HepG2 (cell line): ENCODE measurements at regions not wholly inside any gene's neighbourhood (a gene's known extent, or its start where the extent isn't known, plus 50 kb on each side); places are given as distances from the start of the nearest gene placed in this dataset.
A peak's percentile ranks its signal among the peaks of the same experiment; 100 is the strongest.

Experiments
- ATM ChIP-seq: fragments of 450-650 bp; IDR thresholded peaks from 2 replicates; pipeline ENCODE4 v1.7.1; 2017; ENCODE audit warnings: mild to moderate bottlenecking, borderline replicate concordance
- CBFB ChIP-seq: sonication (generic); formaldehyde crosslinking; IDR thresholded peaks from 2 replicates; pipeline ENCODE4 v1.4.0; 2020; ENCODE audit warnings: missing genetic modification reagents
- CHD2 ChIP-seq: IDR thresholded peaks from 2 replicates; pipeline ENCODE4 v1.6.1; 2011; ENCODE audit warnings: low read depth, low read length, improper control_type of control experiment
- HNRNPUL1 ChIP-seq: fragments of 200-400 bp; formaldehyde crosslinking; IDR thresholded peaks from 2 replicates; pipeline ENCODE4 v1.6.1; 2017; ENCODE audit warnings: low read depth, mild to moderate bottlenecking, low read length, moderate library complexity
- KAT7 ChIP-seq: IDR thresholded peaks from 2 replicates; pipeline ENCODE4 v1.6.1; 2018; ENCODE audit warnings: borderline replicate concordance, missing compliant biosample characterization
- KDM2A ChIP-seq: sonication (generic); formaldehyde crosslinking; IDR thresholded peaks from 2 replicates; pipeline ENCODE4 v1.4.0; 2020; ENCODE audit warnings: low read depth, missing genetic modification reagents, borderline replicate concordance
- MTA3 ChIP-seq: sonication (generic); formaldehyde crosslinking; IDR thresholded peaks from 2 replicates; pipeline ENCODE4 v1.4.0; 2020; ENCODE audit warnings: missing genetic modification reagents
- NFRKB ChIP-seq: fragments of 450-650 bp; IDR thresholded peaks from 2 replicates; pipeline ENCODE4 v1.6.1; 2017
- NR2C2 ChIP-seq: sonication (generic); formaldehyde crosslinking; IDR thresholded peaks from 2 replicates; pipeline ENCODE4 v1.4.0; 2020; ENCODE audit warnings: missing genetic modification reagents, mild to moderate bottlenecking, moderate library complexity, borderline replicate concordance
- PATZ1 ChIP-seq: sonication (generic); formaldehyde crosslinking; IDR thresholded peaks from 2 replicates; pipeline ENCODE4 v1.4.0; 2020; ENCODE audit warnings: missing genetic modification reagents
- POLR2AphosphoS5 ChIP-seq: IDR thresholded peaks from 2 replicates; pipeline ENCODE4 v1.6.1; 2012; ENCODE audit warnings: low read depth, low read length
- SAP130 ChIP-seq: IDR thresholded peaks from 2 replicates; pipeline ENCODE4 v1.6.1; 2016; ENCODE audit warnings: low read depth
- TFDP1 ChIP-seq: IDR thresholded peaks from 2 replicates; pipeline ENCODE4 v1.6.1; 2016; ENCODE audit warnings: missing compliant biosample characterization, missing genetic modification reagents, borderline replicate concordance
- YEATS2 ChIP-seq: sonication (generic); formaldehyde crosslinking; IDR thresholded peaks from 2 replicates; pipeline ENCODE4 v1.4.0; 2020; ENCODE audit warnings: missing genetic modification reagents, borderline replicate concordance
- ZBTB1 ChIP-seq: sonication (generic); formaldehyde crosslinking; IDR thresholded peaks from 2 replicates; pipeline ENCODE4 v1.4.0; 2020; ENCODE audit warnings: missing genetic modification reagents, borderline replicate concordance
- ZBTB21 ChIP-seq: sonication (generic); formaldehyde crosslinking; IDR thresholded peaks from 2 replicates; pipeline ENCODE4 v1.4.0; 2020; ENCODE audit warnings: missing genetic modification reagents
- ZBTB8A ChIP-seq: sonication (generic); formaldehyde crosslinking; IDR thresholded peaks from 2 replicates; pipeline ENCODE4 v1.4.0; 2020; ENCODE audit warnings: mild to moderate bottlenecking, low read depth, missing genetic modification reagents, borderline replicate concordance
- ZNF234 ChIP-seq: sonication (generic); formaldehyde crosslinking; conservative IDR thresholded peaks from 2 replicates; pipeline ENCODE4 v1.5.1; 2020; ENCODE audit warnings: mild to moderate bottlenecking, missing genetic modification reagents
- ZNF891 ChIP-seq: sonication (generic); formaldehyde crosslinking; IDR thresholded peaks from 2 replicates; pipeline ENCODE4 v1.5.0; 2020; ENCODE audit warnings: mild to moderate bottlenecking, missing genetic modification reagents
- ZSCAN20 ChIP-seq: sonication (generic); formaldehyde crosslinking; IDR thresholded peaks from 2 replicates; pipeline ENCODE4 v1.4.0; 2020; ENCODE audit warnings: missing genetic modification reagents, mild to moderate bottlenecking, borderline replicate concordance
- TF ChIP-seq, protein P1 (sequence below): sonication (generic); formaldehyde crosslinking; IDR thresholded peaks from 2 replicates; pipeline ENCODE4 v1.8.1; 2023; ENCODE audit warnings: missing genetic modification reagents, mild to moderate bottlenecking, borderline replicate concordance
- TF ChIP-seq, protein P2 (sequence below): sonication (generic); formaldehyde crosslinking; IDR thresholded peaks from 2 replicates; pipeline ENCODE4 v1.4.0; 2020; ENCODE audit warnings: missing genetic modification reagents

- TF ChIP-seq ZSCAN20 (CRISPR knock-in tag) (no peak), KDM2A (CRISPR knock-in tag) (0 out of 2 replicates have a peak, but pooled peaks have one; percentile 12), KAT7 (CRISPR knock-in tag) (no peak), ATM (no peak), YEATS2 (CRISPR knock-in tag) (no peak), ZBTB21 (CRISPR knock-in tag) (no peak), POLR2AphosphoS5 (no peak), SAP130 (CRISPR knock-in tag) (0 out of 2 replicates have a peak, but pooled peaks have one; percentile 7), ZNF234 (CRISPR knock-in tag) (no peak), ZBTB1 (no peak), ZBTB8A (no peak), HNRNPUL1 (no peak), MTA3 (CRISPR knock-in tag) (no peak), PATZ1 (CRISPR knock-in tag) (peak; percentile 53; the same call in 1 of the 2 replicates), NFRKB (no peak), NR2C2 (CRISPR knock-in tag) (no peak), CBFB (CRISPR knock-in tag) (peak; percentile 42; the same call in 1 of the 2 replicates), ZNF891 (CRISPR knock-in tag) (no peak), TFDP1 (CRISPR knock-in tag) (0 out of 2 replicates have a peak, but pooled peaks have one; percentile 38), CHD2 (no peak)
- TF ChIP-seq, protein P1, sequence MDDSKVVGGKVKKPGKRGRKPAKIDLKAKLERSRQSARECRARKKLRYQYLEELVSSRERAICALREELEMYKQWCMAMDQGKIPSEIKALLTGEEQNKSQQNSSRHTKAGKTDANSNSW (CRISPR knock-in tag) = no peak
- TF ChIP-seq, protein P2, sequence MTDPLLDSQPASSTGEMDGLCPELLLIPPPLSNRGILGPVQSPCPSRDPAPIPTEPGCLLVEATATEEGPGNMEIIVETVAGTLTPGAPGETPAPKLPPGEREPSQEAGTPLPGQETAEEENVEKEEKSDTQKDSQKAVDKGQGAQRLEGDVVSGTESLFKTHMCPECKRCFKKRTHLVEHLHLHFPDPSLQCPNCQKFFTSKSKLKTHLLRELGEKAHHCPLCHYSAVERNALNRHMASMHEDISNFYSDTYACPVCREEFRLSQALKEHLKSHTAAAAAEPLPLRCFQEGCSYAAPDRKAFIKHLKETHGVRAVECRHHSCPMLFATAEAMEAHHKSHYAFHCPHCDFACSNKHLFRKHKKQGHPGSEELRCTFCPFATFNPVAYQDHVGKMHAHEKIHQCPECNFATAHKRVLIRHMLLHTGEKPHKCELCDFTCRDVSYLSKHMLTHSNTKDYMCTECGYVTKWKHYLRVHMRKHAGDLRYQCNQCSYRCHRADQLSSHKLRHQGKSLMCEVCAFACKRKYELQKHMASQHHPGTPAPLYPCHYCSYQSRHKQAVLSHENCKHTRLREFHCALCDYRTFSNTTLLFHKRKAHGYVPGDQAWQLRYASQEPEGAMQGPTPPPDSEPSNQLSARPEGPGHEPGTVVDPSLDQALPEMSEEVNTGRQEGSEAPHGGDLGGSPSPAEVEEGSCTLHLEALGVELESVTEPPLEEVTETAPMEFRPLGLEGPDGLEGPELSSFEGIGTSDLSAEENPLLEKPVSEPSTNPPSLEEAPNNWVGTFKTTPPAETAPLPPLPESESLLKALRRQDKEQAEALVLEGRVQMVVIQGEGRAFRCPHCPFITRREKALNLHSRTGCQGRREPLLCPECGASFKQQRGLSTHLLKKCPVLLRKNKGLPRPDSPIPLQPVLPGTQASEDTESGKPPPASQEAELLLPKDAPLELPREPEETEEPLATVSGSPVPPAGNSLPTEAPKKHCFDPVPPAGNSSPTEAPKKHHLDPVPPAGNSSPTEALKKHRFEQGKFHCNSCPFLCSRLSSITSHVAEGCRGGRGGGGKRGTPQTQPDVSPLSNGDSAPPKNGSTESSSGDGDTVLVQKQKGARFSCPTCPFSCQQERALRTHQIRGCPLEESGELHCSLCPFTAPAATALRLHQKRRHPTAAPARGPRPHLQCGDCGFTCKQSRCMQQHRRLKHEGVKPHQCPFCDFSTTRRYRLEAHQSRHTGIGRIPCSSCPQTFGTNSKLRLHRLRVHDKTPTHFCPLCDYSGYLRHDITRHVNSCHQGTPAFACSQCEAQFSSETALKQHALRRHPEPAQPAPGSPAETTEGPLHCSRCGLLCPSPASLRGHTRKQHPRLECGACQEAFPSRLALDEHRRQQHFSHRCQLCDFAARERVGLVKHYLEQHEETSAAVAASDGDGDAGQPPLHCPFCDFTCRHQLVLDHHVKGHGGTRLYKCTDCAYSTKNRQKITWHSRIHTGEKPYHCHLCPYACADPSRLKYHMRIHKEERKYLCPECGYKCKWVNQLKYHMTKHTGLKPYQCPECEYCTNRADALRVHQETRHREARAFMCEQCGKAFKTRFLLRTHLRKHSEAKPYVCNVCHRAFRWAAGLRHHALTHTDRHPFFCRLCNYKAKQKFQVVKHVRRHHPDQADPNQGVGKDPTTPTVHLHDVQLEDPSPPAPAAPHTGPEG (CRISPR knock-in tag) = no peak
Observed at GRCh38 chr1:10939654-10940450, 72.6 kb upstream of the TARDBP start (continued).
